Upper lobe of right lung (tissue), 1 donor: ENCODE measurements at regions not wholly inside any gene's neighbourhood (a gene's known extent, or its start where the extent isn't known, plus 50 kb on each side); places are given as distances from the start of the nearest gene placed in this dataset.

Experiments
- ATAC-seq: fragments of 200-7000 bp; cut with Tn5 transposase; one replicate; pipeline ENCODE4 v1.9.1; 2020; ENCODE audit warnings: mild to moderate bottlenecking, moderate library complexity
- DNase-seq: peaks from one replicate; pipeline ENCODE4 v3.0.0-alpha.2; 2020
- H3K27ac ChIP-seq: fragments of 200-600 bp; one replicate; pipeline ENCODE4 v1.8.0; 2022
- H3K27me3 ChIP-seq: fragments of 200-600 bp; one replicate; pipeline ENCODE4 v1.8.0; 2022; ENCODE audit warnings: mild to moderate bottlenecking
- H3K36me3 ChIP-seq: fragments of 200-600 bp; one replicate; pipeline ENCODE4 v1.8.0; 2022
- H3K4me1 ChIP-seq: fragments of 200-600 bp; one replicate; pipeline ENCODE4 v1.8.0; 2022
- H3K4me3 ChIP-seq: fragments of 200-600 bp; one replicate; pipeline ENCODE4 v1.8.0; 2022; ENCODE audit warnings: mild to moderate bottlenecking
- H3K9me3 ChIP-seq: fragments of 200-600 bp; one replicate; pipeline ENCODE4 v1.8.0; 2022
- CTCF ChIP-seq: fragments of 200-600 bp; IDR thresholded peaks from one replicate; pipeline ENCODE4 v1.8.0; 2022; ENCODE audit warnings: antibody characterized with exemption
- intact Hi-C: fragments of 100-400 bp; cut with DNase I; formaldehyde crosslinking; loops from one replicate; pipeline ENCODE4 v1.11.0; 2022
- donor health status: DM: no; HTN: yes; CAD: no; lungs with severe emphysema.

GRCh38 chr13:109947006-109947405, 160.6 kb upstream of the IRS2 start:
- intact Hi-C loops: no loop called here
- DNase-seq (no peak), ATAC-seq (no peak)
- H3K9me3 ChIP-seq: no peaks in the 10 kb centered on the region
- H3K27ac ChIP-seq: no peak overlapping the region
- H3K27me3 ChIP-seq: no peaks in the 10 kb centered on the region
- TF ChIP-seq CTCF: no peak
- H3K4me3 ChIP-seq: no peak overlapping the region
- no peaks in the 10 kb centered on the region for H3K4me1 ChIP-seq
- no peaks in the 10 kb centered on the region for H3K36me3 ChIP-seq

GRCh38 chr13:109945206-109945960, 159.0 kb upstream of the IRS2 start:
- Histone ChIP-seq H3K4me3 (no peak overlapping the region), H3K27me3 (no peaks in the 10 kb centered on the region), H3K27ac (no peak overlapping the region), H3K4me1 (no peaks in the 10 kb centered on the region), H3K9me3 (no peaks in the 10 kb centered on the region), H3K36me3 (no peaks in the 10 kb centered on the region)
- intact Hi-C loops: no loop called here
- TF ChIP-seq CTCF: no peak
- DNase-seq (no peak), ATAC-seq (no peak)

GRCh38 chr13:109941951-109942350, 155.6 kb upstream of the IRS2 start:
- Histone ChIP-seq H3K4me1 (no peaks in the 10 kb centered on the region), H3K9me3 (no peaks in the 10 kb centered on the region), H3K4me3 (no peak overlapping the region), H3K27ac (no peak overlapping the region), H3K36me3 (no peaks in the 10 kb centered on the region), H3K27me3 (no peaks in the 10 kb centered on the region)
- TF ChIP-seq CTCF: no peak
- ATAC-seq (no peak), DNase-seq (no peak)
- intact Hi-C loops: no loop called here

- ATAC-seq: no peak
- H3K9me3 ChIP-seq: no peaks in the 10 kb centered on the region
- no peaks in the 10 kb centered on the region for H3K4me1 ChIP-seq
- no peaks in the 10 kb centered on the region for H3K36me3 ChIP-seq
- TF ChIP-seq CTCF: no peak
- H3K27ac ChIP-seq: no peak overlapping the region
- intact Hi-C loops: no loop called here
- no peaks in the 10 kb centered on the region for H3K27me3 ChIP-seq
- no peak for DNase-seq
- H3K4me3 ChIP-seq: no peak overlapping the region
Measured at GRCh38 chr13:109941221-109941620, 154.8 kb upstream of the IRS2 start.

GRCh38 chr13:109940637-109941036, 154.3 kb upstream of the IRS2 start:
- Histone ChIP-seq H3K4me3 (no peak overlapping the region), H3K4me1 (no peaks in the 10 kb centered on the region), H3K9me3 (no peaks in the 10 kb centered on the region), H3K27me3 (no peaks in the 10 kb centered on the region), H3K36me3 (no peaks in the 10 kb centered on the region), H3K27ac (no peak overlapping the region)
- DNase-seq (no peak), ATAC-seq (no peak)
- TF ChIP-seq CTCF: no peak
- intact Hi-C loops: no loop called here

GRCh38 chr13:109939838-109940237, 153.5 kb upstream of the IRS2 start:
- Histone ChIP-seq H3K4me1 (no peaks in the 10 kb centered on the region), H3K27ac (no peak overlapping the region), H3K4me3 (no peak overlapping the region), H3K36me3 (no peaks in the 10 kb centered on the region), H3K9me3 (no peaks in the 10 kb centered on the region), H3K27me3 (no peaks in the 10 kb centered on the region)
- no peak for TF ChIP-seq CTCF
- ATAC-seq (no peak), DNase-seq (no peak)
- intact Hi-C loops: no loop called here
